ENCODE measurements at regions not wholly inside any gene's neighbourhood (a gene's known extent, or its start where the extent isn't known, plus 50 kb on each side); places are given as distances from the start of the nearest gene placed in this dataset.

GRCh38 chr1:178634445-178634844, 90.6 kb upstream of the RALGPS2 start (continued):
- TF ChIP-seq ZNF462 (CRISPR knock-in tag; IDR thresholded peaks at IDR 0.05) (no peak), CREB1 (CRISPR knock-in tag; IDR thresholded peaks at IDR 0.05; ENCODE audit: low read depth) (no peak), POLR2AphosphoS5 (IDR thresholded peaks at IDR 0.05; ENCODE audit: low read depth) (no peak), ZNF114 (CRISPR knock-in tag; IDR thresholded peaks at IDR 0.05) (no peak)

- Histone ChIP-seq H3K36me3 (ENCODE audit: insufficient read depth) (no peaks in the 10 kb centered on the region), H3F3A (replicated peaks; ENCODE audit: low read depth) (no peaks in the 10 kb centered on the region), H3K4me3 (no peak overlapping the region), H3K27ac (ENCODE audit: low read depth) (no peak overlapping the region), H3K9me2 (ENCODE audit: insufficient read depth) (no peaks in the 10 kb centered on the region), H2AFZ (no peak overlapping the region), H3K4me2 (no peak overlapping the region), H3K79me2 (replicated peaks; ENCODE audit: insufficient read depth) (no peaks in the 10 kb centered on the region), H3K4me1 (ENCODE audit: insufficient read depth) (0 out of 2 replicates have a peak, but pooled peaks cover 2% of the 10 kb centered on the region), H4K20me1 (replicated peaks; ENCODE audit: insufficient read depth) (no peaks in the 10 kb centered on the region), H3K27me3 (ENCODE audit: insufficient read depth) (no peaks in the 10 kb centered on the region)
- TF ChIP-seq ETS1 (IDR thresholded peaks at IDR 0.05) (no peak), REST (IDR thresholded peaks at IDR 0.05; ENCODE audit: unreplicated experiment) (no peak), NANOG (IDR thresholded peaks at IDR 0.05; ENCODE audit: borderline replicate concordance) (no peak), ZNF331 (CRISPR knock-in tag; IDR thresholded peaks at IDR 0.05; ENCODE audit: low read depth) (no peak), CTCF (conservative IDR thresholded peaks at IDR 0.05; ENCODE audit: low read depth in 2 of 2) (no peak), EZH2 (IDR thresholded peaks at IDR 0.05; ENCODE audit: low read depth, unreplicated experiment) (no peak)
- Mint-ChIP-seq H3K4me1 (peaks cover 16% of the 10 kb centered on the region), H3K4me3 (no peak overlapping the region), H3K27ac (no peak overlapping the region), H3K27me3 (ENCODE audit: insufficient read depth, low read depth, poor library complexity) (peaks cover 2% of the 10 kb centered on the region), H3K36me3 (ENCODE audit: low read depth) (no peaks in the 10 kb centered on the region), H3K9me3 (no peaks in the 10 kb centered on the region)
- ATAC-seq = no peak
- DNase-seq (ENCODE audit: low spot score) = no peak
These were observed 87.2 kb upstream of the RALGPS2 start for GRCh38 chr1:178637841-178638240.
